ENCODE measurements at regions not wholly inside any gene's neighbourhood (a gene's known extent, or its start where the extent isn't known, plus 50 kb on each side); places are given as distances from the start of the nearest gene placed in this dataset.
"Not testable (repeated sequence)": the region's sequence is repeated elsewhere in the genome, so short reads cannot be mapped to it uniquely, and the experiment has no call there.

GRCh38 chr2:236417150-236417549 lies 152.5 kb upstream of the ACKR3 start:
- no peak for DNase-seq

- no peak for DNase-seq
These were observed 139.0 kb upstream of the ACKR3 start for GRCh38 chr2:236430584-236430983.

- DNase-seq, result no peak
These were observed 135.0 kb upstream of the ACKR3 start for GRCh38 chr2:236434593-236434992.

DNA sequence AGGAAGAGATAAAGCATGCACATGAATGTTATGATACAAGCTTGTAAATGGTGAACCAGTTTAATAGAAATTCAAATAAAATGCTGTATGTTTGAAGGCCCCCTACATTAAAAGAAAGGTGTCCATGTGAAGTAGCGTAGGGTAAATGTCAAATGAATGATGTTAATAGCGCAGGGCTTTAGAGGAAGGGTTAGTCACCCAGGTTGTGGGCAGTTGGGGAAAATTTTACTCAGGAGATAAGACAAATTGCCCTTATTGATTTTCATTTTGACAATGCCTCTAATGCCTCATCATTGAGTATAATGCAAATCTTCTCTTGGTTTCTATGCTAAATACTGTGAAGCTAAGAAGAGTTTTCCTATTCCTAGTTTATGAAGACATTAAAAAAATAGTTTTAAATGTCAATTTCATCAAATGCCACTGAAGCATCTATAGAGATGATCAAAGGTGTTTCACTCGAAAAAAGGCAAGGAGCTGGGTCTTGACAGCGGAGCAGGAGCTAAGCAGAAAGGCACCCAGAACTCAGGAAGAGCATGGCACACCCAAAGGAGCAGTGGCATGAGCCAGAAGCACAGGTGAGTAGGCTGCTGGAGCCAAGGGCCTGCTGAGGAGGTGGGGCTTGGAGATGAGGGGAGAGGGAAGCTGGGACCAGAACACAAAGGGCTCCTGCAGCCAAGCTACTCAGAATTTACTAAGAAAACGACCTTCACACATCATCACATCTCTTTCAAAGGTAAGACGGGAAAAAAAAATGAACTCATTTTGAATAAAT lies 129.3 kb upstream of the ACKR3 start:
- DNase-seq, result no peak

GRCh38 chr2:236444187-236444586 lies 125.4 kb upstream of the ACKR3 start:
- no peak for DNase-seq

GRCh38 chr2:236445678-236446077 lies 123.9 kb upstream of the ACKR3 start:
- no peak for DNase-seq

DNA sequence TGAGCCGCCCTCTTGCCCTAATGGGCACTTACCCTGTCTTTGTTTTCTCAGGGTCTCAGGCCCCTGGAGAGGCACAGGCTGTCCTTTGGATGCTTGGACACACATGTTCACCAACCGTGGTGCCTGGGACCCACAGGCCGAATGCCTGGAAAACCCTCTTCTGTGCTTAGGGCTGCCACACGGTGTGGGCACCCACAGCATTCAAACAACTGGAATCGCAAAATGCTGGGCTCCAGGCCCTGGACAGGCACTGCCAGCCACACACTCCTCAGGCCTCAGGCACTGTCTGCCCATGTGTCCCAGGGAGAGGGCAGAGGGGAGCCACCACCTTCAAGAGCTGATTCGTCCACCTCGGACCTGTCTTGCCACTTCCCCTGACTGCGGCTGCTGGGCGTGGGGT lies 123.1 kb upstream of the ACKR3 start:
- no peak for DNase-seq

- DNase-seq, result no peak
These were observed 120.4 kb upstream of the ACKR3 start for GRCh38 chr2:236449167-236449761.

- DNase-seq, result no peak
These were observed 117.4 kb upstream of the ACKR3 start for GRCh38 chr2:236452238-236452637.

DNA sequence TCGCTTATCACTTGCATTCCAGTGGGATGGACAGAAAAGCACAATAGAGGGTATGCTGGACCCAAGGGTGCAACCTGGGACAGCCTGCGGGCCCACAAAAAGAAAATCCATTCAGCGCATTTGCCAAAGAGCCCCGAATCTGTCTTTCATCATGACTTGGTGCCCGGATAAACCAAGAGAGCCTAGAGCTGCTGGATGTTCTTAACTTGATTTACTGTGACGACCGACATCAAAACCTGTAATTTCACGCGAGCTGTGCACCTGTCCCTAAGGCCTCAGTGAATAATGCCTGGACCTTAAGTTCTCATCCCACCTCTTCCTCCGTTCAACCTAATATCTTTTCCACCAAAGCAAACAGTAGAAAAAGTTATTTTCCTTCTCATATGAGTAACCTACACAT lies 115.5 kb upstream of the ACKR3 start:
- no peak for DNase-seq

DNA sequence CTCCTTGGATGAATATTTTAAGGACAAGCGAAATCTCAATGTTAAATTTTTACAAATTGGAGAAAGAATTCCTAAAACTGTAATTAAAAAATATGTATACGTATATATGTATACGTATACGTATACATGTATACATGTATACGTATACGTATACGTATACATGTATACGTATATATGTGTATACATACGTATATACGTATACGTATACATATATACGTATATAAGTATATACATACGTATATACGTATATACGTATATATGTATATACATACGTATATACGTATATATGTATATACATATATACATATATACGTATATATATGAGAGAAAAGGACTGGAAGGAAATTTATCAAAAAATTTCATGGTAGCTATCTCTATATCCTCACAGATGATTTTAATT lies 110.2 kb upstream of the ACKR3 start:
- DNase-seq, result no peak

GRCh38 chr2:236464140-236464539 lies 105.5 kb upstream of the ACKR3 start:
- no peak for DNase-seq

DNA sequence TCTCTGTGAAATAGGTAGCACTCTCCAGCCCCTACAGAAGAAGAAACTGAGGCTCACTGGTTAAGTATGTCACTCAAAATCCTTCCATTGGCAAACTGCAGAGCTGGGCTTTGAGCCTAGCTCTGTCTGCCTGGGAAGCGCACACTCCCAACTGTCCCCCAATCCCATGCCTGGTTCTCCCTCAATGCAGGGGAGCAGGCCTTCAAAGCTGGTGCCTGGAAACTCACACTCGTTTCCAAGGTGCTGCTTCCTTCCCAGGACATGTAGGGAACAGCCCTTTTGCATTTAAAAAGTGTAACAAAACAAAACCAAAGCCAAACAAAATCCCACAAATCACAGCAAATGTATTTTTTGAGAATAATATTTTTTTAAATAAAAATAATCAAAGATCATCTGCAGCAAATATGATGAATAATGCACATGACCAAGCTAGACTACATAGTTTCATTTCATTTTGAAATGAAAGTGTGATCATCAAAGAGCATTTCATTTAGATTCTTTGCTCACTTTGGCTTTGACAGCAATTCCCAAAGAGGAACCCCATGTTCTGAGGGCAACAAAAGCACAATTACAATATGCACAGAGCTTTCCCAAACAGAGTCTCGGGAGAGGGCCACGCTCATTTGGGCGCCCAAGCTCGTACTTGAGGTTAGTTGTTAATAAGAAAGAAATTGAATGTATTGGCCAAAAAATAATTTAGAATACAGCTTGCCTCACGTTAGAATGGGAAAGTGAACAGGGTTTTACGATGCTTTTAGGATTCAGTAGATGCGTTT lies 96.7 kb upstream of the ACKR3 start:
- no peak for DNase-seq

GRCh38 chr2:236473691-236474090 lies 95.9 kb upstream of the ACKR3 start:
- DNase-seq, result no peak

DNA sequence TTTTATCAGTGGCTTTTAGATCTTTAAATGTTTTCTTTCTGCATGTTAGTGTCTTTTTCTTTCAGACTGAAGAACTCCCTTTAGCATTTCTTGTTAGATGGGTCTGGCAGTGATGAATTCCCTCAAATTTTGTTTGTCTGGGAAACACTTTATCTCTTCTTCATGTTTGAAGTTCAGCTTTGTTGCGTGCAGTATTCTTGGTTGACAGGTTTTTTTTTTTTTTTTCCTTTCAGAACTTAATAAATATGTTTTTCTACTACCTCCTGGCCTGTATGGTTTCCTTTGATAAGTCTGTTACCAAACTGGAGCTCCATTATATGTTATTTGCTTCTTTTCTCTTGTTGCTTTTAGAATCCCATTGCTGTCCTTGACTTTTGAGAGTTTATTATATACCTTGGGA lies 89.8 kb upstream of the ACKR3 start:
- no peak for DNase-seq

DNA sequence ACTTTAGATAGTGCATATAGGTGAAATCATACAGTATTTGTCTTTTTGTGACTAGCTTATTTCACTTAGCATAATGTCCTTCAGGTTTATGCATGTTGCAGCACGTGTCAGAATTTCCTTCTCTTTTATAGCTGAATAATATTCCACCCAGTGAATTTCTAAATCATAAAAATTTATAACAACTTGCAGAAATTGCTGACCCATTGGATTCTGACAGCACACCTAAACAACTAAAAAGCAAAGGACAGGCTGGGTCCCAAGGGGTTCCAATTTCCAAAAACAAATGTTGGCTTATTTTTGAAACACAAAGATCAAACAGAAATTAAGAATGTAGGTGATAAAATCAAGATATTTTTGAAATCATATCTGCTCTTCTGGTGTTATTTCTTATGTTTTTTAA lies 86.5 kb upstream of the ACKR3 start:
- no peak for DNase-seq

- no peak for DNase-seq
These were observed 84.1 kb upstream of the ACKR3 start for GRCh38 chr2:236485519-236485918.

DNA sequence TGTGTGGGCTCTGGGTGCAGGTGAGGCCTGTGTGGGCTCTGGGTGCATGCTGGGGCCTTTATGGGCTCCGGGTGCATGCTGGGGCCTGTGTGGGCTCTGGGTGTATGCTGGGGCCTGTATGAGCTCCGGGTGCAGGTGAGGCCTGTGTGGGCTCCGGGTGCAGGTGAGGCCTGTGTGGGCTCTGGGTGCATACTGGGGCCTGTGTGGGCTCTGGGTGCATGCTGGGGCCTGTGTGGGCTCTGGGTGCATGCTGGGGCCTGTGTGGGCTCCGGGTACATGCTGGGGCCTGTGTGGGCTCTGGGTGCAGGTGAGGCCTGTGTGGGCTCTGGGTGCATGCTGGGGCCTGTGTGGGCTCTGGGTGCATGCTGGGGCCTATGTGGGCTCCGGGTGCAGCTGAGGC lies 80.5 kb upstream of the ACKR3 start:
- DNase-seq, result not testable (repeated sequence)

DNA sequence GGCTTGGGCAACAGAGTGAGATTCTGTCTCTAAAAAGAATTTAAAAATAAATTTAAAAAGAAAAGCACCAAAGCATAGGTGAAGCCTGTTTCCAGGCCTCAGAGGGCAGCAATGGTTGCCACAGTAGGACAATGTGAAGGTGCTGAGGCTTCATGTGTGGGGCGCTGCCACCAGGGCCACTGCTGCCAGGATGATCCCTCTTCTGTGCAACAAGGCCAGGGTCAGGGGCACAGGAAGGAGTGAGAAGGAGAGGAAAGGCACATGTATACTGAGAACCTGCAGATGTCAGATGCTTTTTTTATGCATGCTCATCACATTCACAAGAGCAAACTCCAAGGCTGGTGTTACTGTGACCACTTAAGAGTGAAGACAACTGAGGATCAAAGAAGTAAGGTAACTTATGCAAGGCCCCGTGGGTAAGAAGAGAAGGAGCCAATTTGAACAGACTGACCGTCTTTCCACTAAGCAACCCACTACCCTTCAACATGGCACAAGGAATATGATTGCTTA lies 79.7 kb upstream of the ACKR3 start:
- DNase-seq, result no peak

DNA sequence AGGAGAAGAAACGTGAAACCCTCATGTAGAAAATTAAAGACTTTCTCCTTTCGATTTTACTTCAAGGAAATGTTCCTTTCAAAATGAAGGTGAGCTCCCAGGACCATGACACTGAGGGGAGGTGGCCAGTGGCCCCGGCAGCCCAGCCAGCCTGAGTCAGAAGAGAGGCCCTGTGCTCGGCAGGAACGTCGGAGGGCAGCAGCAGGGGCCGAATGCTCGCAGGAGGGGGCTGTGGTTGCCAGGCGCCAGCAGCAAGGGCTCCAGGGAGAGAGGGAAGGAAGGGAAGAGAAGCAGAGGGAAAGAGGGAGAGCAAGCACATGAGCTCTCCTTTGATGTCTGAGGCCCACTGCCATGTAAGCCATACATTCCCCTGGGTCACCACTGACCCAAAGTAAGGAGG lies 73.3 kb upstream of the ACKR3 start:
- DNase-seq, result no peak

DNA sequence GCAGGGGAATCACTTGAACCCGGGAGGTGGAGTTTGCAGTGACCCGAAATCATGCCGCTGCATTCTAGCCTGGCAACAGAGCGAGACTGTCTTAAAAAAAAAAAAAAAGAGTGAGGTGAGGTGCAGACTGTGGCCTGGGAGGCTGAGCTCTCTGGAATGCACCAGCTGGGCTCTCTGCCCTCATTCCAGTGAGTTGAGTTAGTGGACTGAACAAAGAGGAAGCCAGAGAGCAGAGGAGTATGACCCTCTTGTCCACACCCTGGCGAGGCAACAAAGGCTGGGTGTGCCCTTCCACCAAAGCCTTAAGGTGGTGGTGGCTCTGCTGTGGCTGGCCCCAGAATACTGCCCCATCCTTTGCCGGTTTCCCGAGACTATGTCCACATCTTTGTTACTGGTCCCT lies 71.3 kb upstream of the ACKR3 start:
- DNase-seq, result no peak

- DNase-seq, result no peak
These were observed 69.7 kb upstream of the ACKR3 start for GRCh38 chr2:236499691-236500578.

DNA sequence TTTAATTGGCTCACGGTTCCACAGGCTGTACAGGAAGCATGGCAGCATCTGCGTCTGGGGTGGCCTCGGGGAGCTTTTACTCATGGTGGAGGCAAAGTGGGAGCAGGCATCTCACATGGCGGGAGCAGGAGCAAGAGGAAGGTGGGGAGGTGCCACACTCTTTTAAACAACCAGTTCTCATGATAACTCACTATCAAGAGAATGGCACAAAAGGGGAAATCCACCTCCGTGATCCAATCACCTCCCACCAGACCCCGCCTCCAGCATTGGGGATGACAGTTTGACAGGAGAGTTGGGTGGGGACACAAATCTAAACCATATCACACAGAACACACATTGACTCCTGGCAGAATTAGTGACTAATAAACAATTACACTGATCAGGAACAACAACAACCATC lies 68.6 kb upstream of the ACKR3 start:
- DNase-seq, result no peak

Measured in NCI-H1092 treated with DMSO at 0.1 percent for 48 hours (cell line).